D721Med (cell line): ENCODE measurements at regions not wholly inside any gene's neighbourhood (a gene's known extent, or its start where the extent isn't known, plus 50 kb on each side); places are given as distances from the start of the nearest gene placed in this dataset.

Experiments
- DNase-seq: peaks from one replicate; pipeline ENCODE4 v3.0.0; 2011; ENCODE audit warnings: low spot score; ENCODE audit not compliant: insufficient read length
- FAIRE-seq: peaks from 2 replicates; lab custom pipeline; 2011; peaks lifted over from hg19 to GRCh38; lab: Jason Lieb, UNC
- CTCF ChIP-seq: IDR thresholded peaks from 2 replicates; pipeline ENCODE4 v1.5.1; 2012; ENCODE audit warnings: mild to moderate bottlenecking, control low read depth; ENCODE audit not compliant: insufficient read depth; ENCODE audit errors: missing control alignments

GRCh38 chr19:28920269-28921066 lies 292.5 kb downstream of the UQCRFS1 start:
- TF ChIP-seq CTCF, result no peak
- FAIRE-seq, result no peak
- DNase-seq, result no peak

- no peak for FAIRE-seq
These were observed 295.3 kb downstream of the UQCRFS1 start for GRCh38 chr19:28917621-28918020.

GRCh38 chr19:28915737-28916460 lies 297.1 kb downstream of the UQCRFS1 start:
- FAIRE-seq, result no peak
- DNase-seq, result no peak

More at GRCh38 chr19:28917621-28918020, 295.3 kb downstream of the UQCRFS1 start:
- TF ChIP-seq CTCF, result no peak
- DNase-seq, result no peak

GRCh38 chr19:28915202-28915601 lies 297.7 kb downstream of the UQCRFS1 start:
- DNase-seq, result no peak
- no peak for TF ChIP-seq CTCF
- FAIRE-seq, result no peak

More at GRCh38 chr19:28915737-28916460, 297.1 kb downstream of the UQCRFS1 start:
- no peak for TF ChIP-seq CTCF

- DNase-seq, result no peak
- no peak for FAIRE-seq
- TF ChIP-seq CTCF, result no peak
These were observed 298.8 kb downstream of the UQCRFS1 start for GRCh38 chr19:28914173-28914572.

GRCh38 chr19:28913626-28914025 lies 299.3 kb downstream of the UQCRFS1 start:
- FAIRE-seq (no peak), DNase-seq (no peak)
- TF ChIP-seq CTCF, result no peak
